HS-5 (cell line): ENCODE measurements at regions not wholly inside any gene's neighbourhood (a gene's known extent, or its start where the extent isn't known, plus 50 kb on each side); places are given as distances from the start of the nearest gene placed in this dataset.

ENCODE experiments used
- DNase-seq: peaks from one replicate; pipeline ENCODE4 v3.0.0-alpha.2; 2012; ENCODE audit warnings: low read depth

- DNase-seq, result no peak
These were observed 56.5 kb upstream of the JDP2 start for GRCh38 chr14:75371297-75371696.

GRCh38 chr14:75372260-75372659 is 55.6 kb upstream of the JDP2 start:
- no peak for DNase-seq

- DNase-seq, result no peak
These were observed 54.7 kb upstream of the JDP2 start for GRCh38 chr14:75373133-75373532.

GRCh38 chr14:75373616-75374015 is 54.2 kb upstream of the JDP2 start:
- DNase-seq, result no peak

GRCh38 chr14:75374911-75375310 is 52.9 kb upstream of the JDP2 start:
- no peak for DNase-seq

GRCh38 chr14:75375983-75376382 is 51.8 kb upstream of the JDP2 start:
- DNase-seq, result no peak
